Neural cell (in vitro differentiated cells): ENCODE measurements at regions not wholly inside any gene's neighbourhood (a gene's known extent, or its start where the extent isn't known, plus 50 kb on each side); places are given as distances from the start of the nearest gene placed in this dataset.

ENCODE experiments used
- H2AFZ ChIP-seq: fragments of 200-600, 300-800 bp; sonication (generic), shearing (Covaris generic); 2 replicates; pipeline ENCODE4 v1.6.0; 2014; ENCODE audit warnings: low read depth, mild to moderate bottlenecking, antibody characterized with exemption, low read length, moderate library complexity
- H3F3A ChIP-seq: fragments of 200-600 bp; shearing (Covaris generic); 2 replicates; pipeline ENCODE4 v1.6.1; 2016; ENCODE audit warnings: mild to moderate bottlenecking, moderate library complexity, mixed read lengths, antibody characterized with exemption, low read length; ENCODE audit not compliant: insufficient read depth, poor library complexity, severe bottlenecking
- H3K27ac ChIP-seq: fragments of 200-600, 300-800 bp; sonication (generic), shearing (Covaris generic); 2 replicates; pipeline ENCODE4 v1.5.1; 2014; ENCODE audit warnings: mild to moderate bottlenecking, low read length, moderate library complexity
- H3K27me3 ChIP-seq: fragments of 300-800, 200-600 bp; sonication (generic), shearing (Covaris generic); 2 replicates; pipeline ENCODE4 v1.6.0; 2014; ENCODE audit warnings: mild to moderate bottlenecking, low read depth, low read length, moderate library complexity; ENCODE audit not compliant: insufficient read depth
- H3K36me3 ChIP-seq: fragments of 300-800, 200-600 bp; sonication (generic), shearing (Covaris generic); 2 replicates; pipeline ENCODE4 v1.5.1; 2014; ENCODE audit warnings: mild to moderate bottlenecking, antibody characterized with exemption, low read length, moderate library complexity; ENCODE audit not compliant: insufficient read depth
- H3K4me2 ChIP-seq: fragments of 300-800, 200-600 bp; sonication (generic), shearing (Covaris generic); 2 replicates; pipeline ENCODE4 v1.6.0; 2014; ENCODE audit warnings: mild to moderate bottlenecking, low read length
- H3K4me3 ChIP-seq: fragments of 300-800, 200-600 bp; sonication (generic), shearing (Covaris generic); 2 replicates; pipeline ENCODE4 v1.5.1; 2014; ENCODE audit warnings: mild to moderate bottlenecking, low read length, moderate library complexity
- H3K79me2 ChIP-seq: fragments of 200-600 bp; shearing (Covaris generic); replicated peaks from 2 replicates; pipeline ENCODE4 v1.6.0; 2014; ENCODE audit warnings: mild to moderate bottlenecking, low read length, moderate library complexity; ENCODE audit not compliant: insufficient read depth
- H3K9ac ChIP-seq: fragments of 300-800, 200-600 bp; sonication (generic), shearing (Covaris generic); 2 replicates; pipeline ENCODE4 v1.6.1; 2016; ENCODE audit warnings: mild to moderate bottlenecking, low read length, mixed read lengths
- H3K9me2 ChIP-seq: fragments of 200-600 bp; shearing (Covaris generic); 2 replicates; pipeline ENCODE4 v1.6.1; 2016; ENCODE audit warnings: mild to moderate bottlenecking, low read length, mixed read lengths; ENCODE audit not compliant: insufficient read depth
- H3K9me3 ChIP-seq: fragments of 200-600, 300-800 bp; sonication (generic), shearing (Covaris generic); 2 replicates; pipeline ENCODE4 v1.6.1; 2016; ENCODE audit warnings: mild to moderate bottlenecking, mixed run types, low read length, moderate library complexity, mixed read lengths
- H4K20me1 ChIP-seq: fragments of 200-600 bp; shearing (Covaris generic); 2 replicates; pipeline ENCODE4 v1.6.1; 2016; ENCODE audit warnings: mild to moderate bottlenecking, mixed run types; ENCODE audit not compliant: insufficient read depth
- CTCF ChIP-seq: fragments of 450-650 bp; IDR thresholded peaks from 2 replicates; pipeline ENCODE4 v1.5.1; 2014; ENCODE audit warnings: antibody characterized with exemption, mild to moderate bottlenecking, moderate library complexity; ENCODE audit not compliant: poor library complexity, severe bottlenecking
- EP300 ChIP-seq: fragments of 450-650 bp; conservative IDR thresholded peaks from 2 replicates; pipeline ENCODE4 v1.6.1; 2014; ENCODE audit warnings: antibody characterized with exemption, mild to moderate bottlenecking, moderate library complexity; ENCODE audit not compliant: poor library complexity, severe bottlenecking
- EZH2 ChIP-seq: fragments of 200-600, 300-800 bp; shearing (Covaris generic), sonication (generic); IDR thresholded peaks from 2 replicates; pipeline ENCODE4 v1.6.1; 2014; ENCODE audit warnings: antibody characterized with exemption, low read length, borderline replicate concordance, mild to moderate bottlenecking; ENCODE audit not compliant: insufficient read depth, poor library complexity, severe bottlenecking
- MXI1 ChIP-seq: fragments of 450-650 bp; conservative IDR thresholded peaks from 2 replicates; pipeline ENCODE4 v1.6.1; 2014; ENCODE audit warnings: antibody characterized with exemption, mild to moderate bottlenecking; ENCODE audit not compliant: poor library complexity, severe bottlenecking
- POLR2AphosphoS5 ChIP-seq: IDR thresholded peaks from 2 replicates; pipeline ENCODE4 v1.6.1; 2012
- RAD21 ChIP-seq: fragments of 450-650 bp; conservative IDR thresholded peaks from 2 replicates; pipeline ENCODE4 v1.6.1; 2014; ENCODE audit warnings: antibody characterized with exemption, mild to moderate bottlenecking, moderate library complexity
- REST ChIP-seq: IDR thresholded peaks from 2 replicates; pipeline ENCODE4 v1.6.1; 2012; ENCODE audit warnings: borderline replicate concordance
- SMC3 ChIP-seq: fragments of 450-650 bp; conservative IDR thresholded peaks from 2 replicates; pipeline ENCODE4 v1.6.1; 2014; ENCODE audit warnings: antibody characterized with exemption, mild to moderate bottlenecking, moderate library complexity; ENCODE audit not compliant: poor library complexity
- TAF1 ChIP-seq: IDR thresholded peaks from 2 replicates; pipeline ENCODE4 v1.6.1; 2012; ENCODE audit warnings: low read depth

DNA sequence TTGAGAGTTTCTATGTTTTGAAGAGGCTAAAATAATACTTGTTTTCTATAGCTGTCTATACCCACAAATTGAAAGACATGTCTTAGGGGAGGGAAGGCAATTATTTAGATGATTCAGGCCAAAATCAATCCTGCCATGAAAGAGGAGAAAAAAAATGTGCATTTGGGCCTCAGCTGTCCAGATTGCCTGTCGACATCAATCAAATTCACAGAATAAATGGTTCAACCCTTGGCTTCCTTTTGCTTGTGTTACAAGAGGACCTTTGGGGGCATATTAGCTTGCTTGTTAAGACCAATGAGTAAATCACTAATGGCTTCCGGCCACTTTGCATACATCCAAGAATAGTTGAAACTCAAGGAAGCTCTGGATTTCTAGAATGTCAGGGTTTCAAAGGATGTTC is 900.8 kb upstream of the CELF4 start:
- Histone ChIP-seq H3K27ac (no peak overlapping the region), H4K20me1 (no peaks in the 10 kb centered on the region)
- no peak for TF ChIP-seq CTCF
- TF ChIP-seq EZH2 = no peak
- TF ChIP-seq POLR2AphosphoS5 = no peak
- TF ChIP-seq REST = no peak
- no peak for TF ChIP-seq TAF1
- no peak for TF ChIP-seq MXI1
- no peak for TF ChIP-seq EP300
- no peak for TF ChIP-seq RAD21
- TF ChIP-seq SMC3 = no peak

DNA sequence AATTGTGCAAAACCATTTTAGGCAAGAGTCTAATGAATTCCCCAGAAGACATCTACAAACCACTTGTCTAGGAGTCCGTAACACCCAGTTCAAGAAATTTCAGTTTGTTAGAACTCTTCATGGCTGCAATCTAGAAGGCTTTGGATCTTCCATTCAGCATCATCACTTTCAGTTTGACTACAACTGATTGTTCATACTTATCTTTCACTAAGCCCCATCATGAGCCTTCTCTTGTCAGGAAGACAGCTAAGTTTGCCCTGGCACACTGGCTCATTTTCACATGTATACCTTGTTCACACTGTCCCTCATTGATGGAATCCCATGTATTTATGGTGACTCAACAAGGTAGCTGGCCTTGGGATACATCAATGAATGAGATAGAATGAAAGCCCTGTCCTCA is 898.4 kb upstream of the CELF4 start:
- no peak for TF ChIP-seq TAF1
- no peak for TF ChIP-seq CTCF
- TF ChIP-seq RAD21 = no peak
- TF ChIP-seq EZH2 = no peak
- TF ChIP-seq EP300 = no peak
- TF ChIP-seq MXI1 = no peak
- no peak for TF ChIP-seq SMC3
- TF ChIP-seq REST = no peak
- TF ChIP-seq POLR2AphosphoS5 = no peak

More for the DNA sequence above, 900.8 kb upstream of the CELF4 start:
- Histone ChIP-seq H3K4me2 (no peak overlapping the region), H3K36me3 (no peaks in the 10 kb centered on the region), H3K9me3 (no peaks in the 10 kb centered on the region), H3K79me2 (no peaks in the 10 kb centered on the region), H3K9me2 (no peaks in the 10 kb centered on the region), H2AFZ (no peak overlapping the region), H3F3A (no peaks in the 10 kb centered on the region), H3K9ac (no peak overlapping the region), H3K4me3 (no peak overlapping the region), H3K27me3 (no peaks in the 10 kb centered on the region)

More for the DNA sequence above, 898.4 kb upstream of the CELF4 start:
- H3K9me2 ChIP-seq = no peaks in the 10 kb centered on the region
- H3K27ac ChIP-seq = no peak overlapping the region
- H2AFZ ChIP-seq = no peak overlapping the region
- H3K9ac ChIP-seq = no peak overlapping the region
- no peak overlapping the region for H3K4me2 ChIP-seq
- no peaks in the 10 kb centered on the region for H4K20me1 ChIP-seq
- H3K36me3 ChIP-seq = no peaks in the 10 kb centered on the region
- no peaks in the 10 kb centered on the region for H3K79me2 ChIP-seq
- no peaks in the 10 kb centered on the region for H3F3A ChIP-seq
- H3K27me3 ChIP-seq = no peaks in the 10 kb centered on the region
- H3K4me3 ChIP-seq = no peak overlapping the region
- H3K9me3 ChIP-seq = no peaks in the 10 kb centered on the region
